Endothelial cell of umbilical vein (primary cell): ENCODE measurements at regions not wholly inside any gene's neighbourhood (a gene's known extent, or its start where the extent isn't known, plus 50 kb on each side); places are given as distances from the start of the nearest gene placed in this dataset.

Experiments
- BruUV-seq: library from RNA; stranded (reverse); fragments of 400-500 nt; replicated peaks from 2 replicates; lab custom pipeline; 2021; lab: Mats Ljungman, UMichigan
- CTCF ChIA-PET: fragments of 300-600, 350-600 bp; sonication (Branson Sonifier 250); formaldehyde crosslinking; loops from one replicate; lab custom pipeline; 2021; ENCODE audit warnings: antibody characterized with exemption, inconsistent platforms; lab: Charles Lee
- POLR2A ChIA-PET: fragments of 300-600, 350-600 bp; sonication (Branson Sonifier 250); formaldehyde crosslinking; loops from one replicate; lab custom pipeline; 2021; ENCODE audit warnings: antibody characterized with exemption, inconsistent platforms; lab: Charles Lee
- DNase-seq: peaks from one replicate; pipeline ENCODE4 v3.0.0-alpha.2; 2011; ENCODE audit warnings: low read depth, low spot score
- FAIRE-seq: peaks from 2 replicates; lab custom pipeline; 2011; peaks lifted over from hg19 to GRCh38; lab: Jason Lieb, UNC
- H2AFZ ChIP-seq: 2 replicates; pipeline ENCODE4 v1.6.0; 2012; ENCODE audit warnings: low read depth, low read length, control low read depth, inconsistent platforms
- H3K27ac ChIP-seq: 2 replicates; pipeline ENCODE4 v1.5.1; 2011; ENCODE audit warnings: low read depth, mild to moderate bottlenecking, control low read depth, low read length, moderate library complexity; ENCODE audit not compliant: insufficient read depth
- H3K27me3 ChIP-seq, 2 experiments: 2 replicates each; pipeline versions ENCODE4 v1.6.0 to v1.6.1; 2011; ENCODE audit warnings: low read length in 2 of 2, mixed read lengths in 1 of 2; ENCODE audit not compliant: control insufficient read depth in 2 of 2, insufficient read depth in 2 of 2
- H3K36me3 ChIP-seq, 2 experiments: 2 replicates in 1 of 2; 3 replicates in 1 of 2; pipeline ENCODE4 v1.5.1; 2011; ENCODE audit warnings: low read length in 2 of 2, mild to moderate bottlenecking in 1 of 2, moderate library complexity in 1 of 2; ENCODE audit not compliant: control insufficient read depth in 2 of 2, insufficient read depth in 2 of 2; ENCODE audit errors: extremely low read depth in 1 of 2
- H3K4me1 ChIP-seq: 3 replicates; pipeline ENCODE4 v1.5.1; 2011; ENCODE audit warnings: mild to moderate bottlenecking, low read length; ENCODE audit not compliant: control insufficient read depth, insufficient read depth; ENCODE audit errors: extremely low read depth
- H3K4me2 ChIP-seq: 2 replicates; pipeline ENCODE4 v1.6.1; 2011; ENCODE audit warnings: low read length, control low read depth, mixed read lengths; ENCODE audit not compliant: insufficient read depth
- H3K4me3 ChIP-seq, 3 experiments: fragments of 200-600 bp in 1 of 3; sonication (generic), shearing (Covaris generic) in 1 of 3; replicated peaks in 1 of 3; 2 replicates each; pipeline ENCODE4 v1.5.1; 2011 to 2016; ENCODE audit warnings: control low read depth in 3 of 3, low read length in 3 of 3, mild to moderate bottlenecking in 2 of 3, inconsistent platforms in 1 of 3, low read depth in 1 of 3, moderate library complexity in 1 of 3; ENCODE audit not compliant: insufficient read depth in 1 of 3
- H3K79me2 ChIP-seq: 2 replicates; pipeline ENCODE4 v1.6.0; 2012; ENCODE audit warnings: low read length, inconsistent platforms; ENCODE audit not compliant: control insufficient read depth, insufficient read depth
- H3K9ac ChIP-seq: replicated peaks from 2 replicates; pipeline ENCODE3; 2011; ENCODE audit warnings: low read length, control low read depth; ENCODE audit not compliant: insufficient read depth; ENCODE audit errors: extremely low read depth
- H3K9me1 ChIP-seq: replicated peaks from 3 replicates; pipeline ENCODE4 v1.6.0; 2011; ENCODE audit warnings: mild to moderate bottlenecking, low read length; ENCODE audit not compliant: control insufficient read depth, insufficient read depth; ENCODE audit errors: extremely low read depth
- H3K9me3 ChIP-seq: replicated peaks from 2 replicates; pipeline ENCODE4 v1.5.1; 2012; ENCODE audit warnings: low read length, inconsistent platforms; ENCODE audit not compliant: control insufficient read depth, insufficient read depth
- H4K20me1 ChIP-seq: replicated peaks from 2 replicates; pipeline ENCODE3; 2011; ENCODE audit warnings: mild to moderate bottlenecking, low read length; ENCODE audit not compliant: control insufficient read depth, insufficient read depth; ENCODE audit errors: extremely low read depth
- CTCF ChIP-seq, 2 donors: IDR thresholded peaks; 1 replicate in 1 of 2; 2 replicates in 1 of 2; pipeline ENCODE4 v1.5.1; 2011; ENCODE audit warnings: low read length in 2 of 2, mild to moderate bottlenecking in 2 of 2, moderate library complexity in 2 of 2, control low read depth in 1 of 2, inconsistent platforms in 1 of 2, low read depth in 1 of 2; ENCODE audit not compliant: insufficient read depth in 1 of 2; ENCODE audit errors: extremely low read depth in 1 of 2
- EZH2 ChIP-seq: IDR thresholded peaks from 2 replicates; pipeline ENCODE4 v1.6.1; 2012; ENCODE audit warnings: borderline replicate concordance, low read depth, mild to moderate bottlenecking, moderate library complexity, low read length, inconsistent platforms; ENCODE audit not compliant: severe bottlenecking
- FOS ChIP-seq: IDR thresholded peaks from 2 replicates; pipeline ENCODE4 v1.6.1; 2011; ENCODE audit warnings: mild to moderate bottlenecking, low read length, moderate library complexity, borderline replicate concordance; ENCODE audit not compliant: insufficient read depth
- GATA2 ChIP-seq: IDR thresholded peaks from 2 replicates; pipeline ENCODE4 v1.7.0; 2011; ENCODE audit warnings: low read depth, mild to moderate bottlenecking, moderate library complexity, mixed read lengths, low read length; ENCODE audit not compliant: insufficient read length, insufficient read depth
- JUN ChIP-seq: IDR thresholded peaks from 2 replicates; pipeline ENCODE4 v1.6.1; 2011; ENCODE audit warnings: borderline replicate concordance, low read depth; ENCODE audit not compliant: insufficient read length, insufficient read depth
- MAX ChIP-seq: IDR thresholded peaks from 2 replicates; pipeline ENCODE4 v1.6.1; 2011; ENCODE audit not compliant: insufficient read depth, insufficient read length
- MYC ChIP-seq: IDR thresholded peaks from one replicate; pipeline ENCODE4 v1.6.1; 2011; ENCODE audit warnings: mild to moderate bottlenecking, low read depth, low read length
- POLR2A ChIP-seq: IDR thresholded peaks from 2 replicates; pipeline ENCODE4 v1.6.1; 2012; ENCODE audit warnings: low read depth, mild to moderate bottlenecking, control low read depth, low read length
- dilution Hi-C: fragments of 300-500 bp; cut with MboI; formaldehyde crosslinking; loops from one replicate; pipeline ENCODE4 v1.15.0; 2019; ENCODE audit warnings: low sequenced_read_pairs; ENCODE audit not compliant: extremely low pct_ligation_motif_present
- intact Hi-C: fragments of 100-400 bp; cut with micrococcal nuclease; formaldehyde crosslinking; loops from one replicate; pipeline ENCODE4 v1.10.0; 2022

DNA sequence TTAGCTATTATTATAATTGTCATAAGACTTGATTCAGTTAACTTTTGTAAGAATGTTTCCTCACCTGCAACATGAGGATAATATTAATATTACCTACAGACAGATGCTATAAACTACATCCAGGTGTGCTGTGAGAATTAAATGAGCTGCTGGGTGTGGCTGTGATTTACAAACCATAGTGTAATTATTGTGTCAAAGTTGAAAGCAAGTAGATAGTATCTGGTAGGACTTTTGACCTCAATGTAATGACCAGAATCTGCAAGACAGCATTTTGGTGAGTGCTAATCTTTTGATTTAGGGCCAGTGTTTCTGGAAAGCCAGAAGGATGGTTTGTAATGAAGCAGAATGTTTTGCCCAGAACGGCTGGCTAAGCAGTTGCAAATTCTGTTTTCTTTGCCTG, 162.5 kb downstream of the TRMT11 start:
- H3K36me3 ChIP-seq: no peaks in the 10 kb centered on the region
- FAIRE-seq: no peak
- H4K20me1 ChIP-seq: no peaks in the 10 kb centered on the region
- H3K79me2 ChIP-seq: no peaks in the 10 kb centered on the region
- H3K4me3 ChIP-seq: no peak overlapping the region
- dilution Hi-C loops (no loop called here), intact Hi-C loops (no loop called here)
- H3K27me3 ChIP-seq: no peaks in the 10 kb centered on the region
- H3K4me2 ChIP-seq: no peak overlapping the region
- no peaks in the 10 kb centered on the region for H3K9me3 ChIP-seq
- H3K9me1 ChIP-seq: no peaks in the 10 kb centered on the region
- H3K27ac ChIP-seq: no peak overlapping the region
- no peaks in the 10 kb centered on the region for H3K4me1 ChIP-seq
- no peak overlapping the region for H3K9ac ChIP-seq
- H2AFZ ChIP-seq: no peak overlapping the region
- no TSS peak for BruUV-seq
- DNase-seq: no peak
- TF ChIP-seq POLR2A: no peak
- TF ChIP-seq CTCF (IDR thresholded peaks at IDR 0.05; ENCODE audit: extremely low read depth in 1 of 2, insufficient read depth in 1 of 2, low read depth in 1 of 2, low read length in 2 of 2): no peak
- no peak for TF ChIP-seq MYC
- no peak for TF ChIP-seq EZH2
- TF ChIP-seq FOS: no peak
- TF ChIP-seq MAX: no peak
- no peak for TF ChIP-seq GATA2
- no peak for TF ChIP-seq JUN
- ChIA-PET CTCF (interaction anchor here (1.0 to 1.2 kb wide), 3 partner anchors 21 to 509 kb away, joined by 3 read pairs; no protein-coding TSS in a partner anchor), POLR2A (no interaction called here)
